CD4-positive, alpha-beta T cell treated with Interferon alpha-2 for 1 hour (primary cell): ENCODE measurements at regions not wholly inside any gene's neighbourhood (a gene's known extent, or its start where the extent isn't known, plus 50 kb on each side); places are given as distances from the start of the nearest gene placed in this dataset.
"Not testable (repeated sequence)": the region's sequence is repeated elsewhere in the genome, so short reads cannot be mapped to it uniquely, and the experiment has no call there.

Experiments
- DNase-seq, 2 donors: peaks; one replicate each; pipeline ENCODE4 v3.0.0-alpha.2; 2020 to 2022

GRCh38 chr21:18970416-18970815 is 566.8 kb upstream of the TMPRSS15 start:
- DNase-seq: no peak

GRCh38 chr21:18970941-18971340 is 567.4 kb upstream of the TMPRSS15 start:
- no peak for DNase-seq

- DNase-seq: no peak
These were observed 582.0 kb upstream of the TMPRSS15 start for GRCh38 chr21:18985584-18985983.

GRCh38 chr21:18986197-18986596 is 582.6 kb upstream of the TMPRSS15 start:
- DNase-seq: no peak

GRCh38 chr21:18987520-18988026 is 584.0 kb upstream of the TMPRSS15 start:
- DNase-seq: no peak

GRCh38 chr21:18989953-18990495 is 586.4 kb upstream of the TMPRSS15 start:
- no peak for DNase-seq

- no peak for DNase-seq
These were observed 588.3 kb upstream of the TMPRSS15 start for GRCh38 chr21:18991846-18992245.

- no peak for DNase-seq
These were observed 606.7 kb upstream of the TMPRSS15 start for GRCh38 chr21:19010251-19010650.

GRCh38 chr21:19010996-19011395 is 607.4 kb upstream of the TMPRSS15 start:
- DNase-seq: no peak

- DNase-seq: no peak
These were observed 607.9 kb upstream of the TMPRSS15 start for GRCh38 chr21:19011451-19011850.

- DNase-seq: no peak
These were observed 610.3 kb upstream of the TMPRSS15 start for GRCh38 chr21:19013916-19014315.

GRCh38 chr21:19018529-19018928 is 614.9 kb upstream of the TMPRSS15 start:
- no peak for DNase-seq

GRCh38 chr21:19022978-19023377 is 619.4 kb upstream of the TMPRSS15 start:
- no peak for DNase-seq

- DNase-seq: no peak
These were observed 623.3 kb upstream of the TMPRSS15 start for GRCh38 chr21:19026911-19027310.

- DNase-seq: no peak
These were observed 626.2 kb upstream of the TMPRSS15 start for GRCh38 chr21:19029816-19030215.

- DNase-seq: no peak
These were observed 628.4 kb upstream of the TMPRSS15 start for GRCh38 chr21:19031953-19032352.

- no peak for DNase-seq
These were observed 630.5 kb upstream of the TMPRSS15 start for GRCh38 chr21:19034041-19034440.

- no peak for DNase-seq
These were observed 631.0 kb upstream of the TMPRSS15 start for GRCh38 chr21:19034560-19034959.

GRCh38 chr21:19045876-19046275 is 642.3 kb upstream of the TMPRSS15 start:
- DNase-seq: no peak

GRCh38 chr21:19048098-19048672 is 644.6 kb upstream of the TMPRSS15 start:
- no peak for DNase-seq

- DNase-seq: no peak
These were observed 646.0 kb upstream of the TMPRSS15 start for GRCh38 chr21:19049567-19049966.

GRCh38 chr21:19065164-19065563 is 661.6 kb upstream of the TMPRSS15 start:
- no peak for DNase-seq

GRCh38 chr21:19076031-19076430 is 672.4 kb upstream of the TMPRSS15 start:
- no peak for DNase-seq

GRCh38 chr21:19109694-19110093 is 706.1 kb upstream of the TMPRSS15 start:
- DNase-seq: no peak

- not testable (repeated sequence) for DNase-seq
These were observed 715.7 kb upstream of the TMPRSS15 start for GRCh38 chr21:19119259-19119658.
